Lung microvascular endothelial cell (primary cell): ENCODE measurements at regions not wholly inside any gene's neighbourhood (a gene's known extent, or its start where the extent isn't known, plus 50 kb on each side); places are given as distances from the start of the nearest gene placed in this dataset.
"Not testable (repeated sequence)": the region's sequence is repeated elsewhere in the genome, so short reads cannot be mapped to it uniquely, and the experiment has no call there.

Experiments used
- DNase-seq, 2 donors: peaks; one replicate each; pipeline versions ENCODE4 v3.0.0 to v3.0.0-alpha.2; 2010; ENCODE audit warnings: low read depth in 2 of 2

DNA sequence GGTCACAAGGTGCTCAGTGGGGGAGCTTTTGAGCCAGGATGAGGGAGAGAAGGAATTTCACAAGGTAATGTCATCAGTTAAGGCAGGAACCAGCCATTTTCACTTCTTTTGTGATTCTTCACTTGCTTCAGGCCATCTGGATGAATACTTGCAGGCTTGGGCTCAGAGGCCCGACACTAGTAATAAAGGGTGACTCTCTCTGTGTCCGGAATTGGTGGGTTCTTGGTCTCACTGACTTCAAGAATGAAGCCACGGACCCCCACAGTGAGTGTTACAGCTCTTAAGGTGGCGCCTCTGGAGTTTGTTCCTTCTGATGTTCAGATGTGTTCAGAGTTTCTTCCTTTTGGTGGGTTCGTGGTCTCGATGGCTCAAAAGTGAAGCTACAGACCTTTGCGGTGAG lies 131.8 kb upstream of the RXFP2 start:
- DNase-seq: not testable (repeated sequence)

DNA sequence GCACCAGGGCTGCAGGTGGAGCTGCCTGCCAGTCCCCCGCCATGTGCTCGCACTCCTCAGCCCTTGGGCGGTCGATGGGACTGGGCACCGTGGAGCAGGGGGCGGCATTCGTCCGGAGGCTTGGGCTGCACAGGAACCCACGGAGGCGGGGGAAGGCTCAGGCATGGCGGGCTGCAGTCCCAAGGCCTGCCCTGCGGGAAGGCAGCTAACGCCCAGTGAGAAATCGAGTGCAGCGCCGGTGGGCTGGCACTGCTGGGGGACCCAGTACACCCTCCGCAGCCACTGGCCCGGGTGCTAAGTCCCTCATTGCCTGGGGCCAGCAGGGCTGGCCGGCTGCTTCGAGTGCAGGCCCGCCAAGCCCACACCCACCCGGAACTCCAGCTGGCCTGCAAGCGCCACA lies 130.5 kb upstream of the RXFP2 start:
- DNase-seq: not testable (repeated sequence)

DNA sequence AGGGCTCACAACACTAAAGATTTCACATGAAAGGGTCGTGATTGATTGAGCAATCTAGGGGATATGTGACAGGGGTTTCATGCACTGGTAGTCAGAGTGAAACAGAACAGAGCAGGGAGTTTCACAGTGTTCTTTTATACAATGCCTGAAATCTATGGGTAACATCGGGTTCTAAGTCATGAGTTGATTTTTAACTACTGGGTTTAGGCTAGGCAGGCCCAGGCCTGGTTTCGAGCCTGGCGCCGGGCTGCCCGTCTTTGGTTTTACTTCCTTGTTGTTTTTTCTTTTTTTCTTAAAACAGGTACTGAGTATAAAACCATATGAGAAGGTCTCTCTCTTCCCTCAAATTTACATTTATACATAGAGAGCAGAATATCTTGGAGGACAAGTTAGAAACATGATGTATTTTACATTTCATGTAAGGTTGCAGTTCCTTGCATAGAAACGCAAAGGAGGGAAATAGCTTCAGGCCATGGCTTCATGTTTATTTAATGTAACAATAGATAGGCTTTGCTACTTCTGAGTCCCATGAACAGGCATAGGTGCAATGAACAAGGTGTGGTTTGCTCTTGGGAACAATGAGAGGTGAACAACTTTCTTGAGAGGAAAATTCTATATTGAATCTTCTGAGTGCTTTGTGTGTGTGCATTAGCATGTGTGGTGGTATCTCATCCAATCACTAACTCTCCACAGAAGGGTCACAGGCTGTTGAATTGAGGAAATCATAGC lies 128.9 kb upstream of the RXFP2 start:
- DNase-seq: no peak

DNA sequence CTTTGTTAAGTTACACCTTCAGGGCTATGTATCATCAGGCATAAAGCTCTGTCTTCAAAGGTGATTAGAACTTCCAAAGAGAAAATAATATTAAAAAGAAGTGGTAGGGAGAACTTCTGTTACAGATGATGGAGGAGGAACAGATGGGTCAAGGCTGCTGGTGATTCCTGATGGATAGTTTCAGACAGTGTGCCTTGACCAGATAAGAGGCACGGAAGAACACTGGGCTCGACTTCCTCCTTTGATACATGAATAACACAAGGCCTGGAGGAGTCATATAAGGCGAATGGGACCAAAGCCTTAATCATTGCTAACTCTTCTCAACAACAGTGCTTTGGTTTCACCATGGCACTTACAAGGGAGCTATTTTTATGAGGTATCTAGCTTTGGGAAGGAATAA lies 128.1 kb upstream of the RXFP2 start:
- DNase-seq: no peak

DNA sequence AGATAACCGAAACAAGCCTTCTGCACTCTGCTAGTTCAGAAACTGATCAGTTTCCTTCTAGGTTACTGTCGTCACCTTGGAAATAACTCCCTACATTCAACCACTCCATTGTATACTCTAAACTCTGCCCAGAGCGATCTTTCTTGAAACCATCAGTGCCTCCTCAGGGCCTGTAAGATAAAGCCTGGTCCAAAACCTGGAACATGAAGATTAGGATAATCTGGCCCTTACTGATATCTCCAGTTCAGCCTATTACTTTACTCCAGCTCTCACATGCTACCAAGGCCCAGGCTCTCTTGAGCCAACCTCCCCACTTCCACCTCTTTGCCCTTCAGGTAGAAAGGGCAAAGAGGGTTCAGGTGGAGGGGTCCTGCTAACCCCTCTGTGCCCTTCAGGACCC lies 125.3 kb upstream of the RXFP2 start:
- DNase-seq: no peak

DNA sequence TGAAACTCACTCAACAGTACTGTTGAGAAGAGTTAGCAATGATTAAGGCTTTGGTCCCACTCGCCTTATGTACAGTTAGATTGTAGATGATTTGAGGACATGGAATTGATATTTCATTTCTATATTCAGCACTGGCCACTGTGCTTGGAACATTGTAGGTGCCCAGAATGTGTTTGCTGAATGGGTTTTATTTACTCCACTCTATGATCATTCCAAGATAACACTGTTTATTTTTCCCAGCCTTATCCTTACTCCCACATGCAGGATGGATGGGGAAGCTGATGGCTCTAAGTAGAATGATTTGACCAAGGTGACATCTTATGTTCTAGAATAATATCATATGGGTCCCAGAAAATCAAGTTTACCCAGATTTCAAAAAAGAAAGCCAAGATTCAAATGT lies 124.6 kb upstream of the RXFP2 start:
- no peak for DNase-seq

DNA sequence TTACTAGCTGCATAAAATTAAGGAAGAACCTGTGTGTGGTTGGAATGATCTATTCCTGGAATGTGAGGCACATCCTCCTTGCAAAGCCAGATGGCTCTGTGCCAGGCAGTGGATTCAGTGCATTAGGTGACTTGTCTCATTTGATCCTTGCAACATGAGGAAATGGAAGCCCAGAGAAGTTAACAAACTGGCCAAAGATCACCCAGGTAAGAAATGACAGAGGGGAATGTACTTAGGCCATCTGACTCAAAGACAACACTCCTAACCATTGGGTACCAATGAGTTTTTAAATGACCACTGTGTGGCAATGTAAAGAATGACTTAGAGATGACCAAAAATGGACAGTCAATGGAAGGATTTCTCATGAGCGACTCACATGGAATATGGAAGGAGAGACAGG lies 114.2 kb upstream of the RXFP2 start:
- peak; percentile 69 to 81 for DNase-seq

DNA sequence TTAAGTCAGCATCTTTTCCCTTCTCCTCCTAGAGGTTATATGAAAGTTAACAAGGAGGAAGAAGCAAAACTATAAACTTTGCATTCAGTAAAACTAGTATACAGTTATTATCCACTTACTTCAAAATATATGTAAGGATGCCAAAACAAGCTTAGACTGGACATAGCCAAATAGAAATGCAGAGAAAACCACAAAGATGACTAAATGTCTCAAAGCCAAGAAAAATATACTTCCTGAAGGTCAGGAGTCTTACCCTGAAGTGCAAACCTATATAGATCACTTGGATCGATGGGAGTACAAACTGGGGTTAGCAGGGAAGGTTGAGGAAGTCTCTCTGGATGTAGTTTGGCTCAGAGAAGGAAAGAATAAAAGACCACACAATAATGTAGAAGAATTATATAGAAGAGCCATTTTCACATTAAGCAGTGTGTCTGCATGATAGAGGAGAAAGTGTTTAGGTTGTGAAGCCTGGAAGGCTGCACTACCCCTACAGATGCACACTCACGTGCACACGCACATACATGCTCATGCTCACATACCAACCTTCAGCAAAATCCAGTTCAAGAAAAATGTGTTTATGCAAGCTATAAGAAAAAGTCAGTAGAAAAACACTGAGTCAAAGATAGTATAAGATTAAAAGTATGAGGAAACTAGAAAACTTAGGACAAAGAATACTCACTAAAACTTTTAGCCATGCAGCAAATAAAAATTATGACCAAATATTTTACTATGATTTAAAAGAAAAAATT lies 112.1 kb upstream of the RXFP2 start:
- no peak for DNase-seq

DNA sequence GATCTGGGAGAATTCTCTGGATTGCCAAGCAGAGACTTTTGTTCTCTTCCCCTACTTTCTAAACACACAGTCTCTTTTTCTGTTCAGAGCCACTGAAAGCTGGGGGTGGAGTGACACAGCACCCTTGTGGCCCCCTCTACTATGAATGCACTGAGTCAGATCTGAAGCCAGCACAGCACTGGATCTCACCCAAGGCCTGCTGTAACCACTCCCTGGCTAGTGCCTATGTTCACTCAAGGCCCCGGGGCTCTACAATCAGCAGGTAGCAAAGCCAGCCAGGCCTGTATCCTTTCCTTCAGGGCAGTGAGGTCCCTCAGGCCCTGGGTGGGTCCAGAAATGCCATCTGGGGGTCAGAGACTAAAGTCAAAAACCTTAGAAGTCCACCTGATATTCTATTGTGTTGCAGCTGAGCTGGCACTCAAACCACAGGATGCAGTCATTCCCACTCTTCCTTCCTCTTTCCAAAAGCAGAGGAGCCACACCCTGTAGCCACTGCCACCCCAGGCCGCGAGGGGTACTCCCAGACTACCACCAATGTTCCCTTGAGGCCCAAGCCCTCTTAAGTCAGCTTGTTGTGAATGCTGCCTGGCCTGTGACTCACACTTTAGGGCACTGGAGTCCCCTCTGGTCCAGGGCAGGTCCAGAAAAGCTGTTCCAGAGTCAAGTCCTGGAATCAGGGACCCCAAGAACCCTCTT lies 110.1 kb upstream of the RXFP2 start:
- DNase-seq: peak; percentile 14 to 30

DNA sequence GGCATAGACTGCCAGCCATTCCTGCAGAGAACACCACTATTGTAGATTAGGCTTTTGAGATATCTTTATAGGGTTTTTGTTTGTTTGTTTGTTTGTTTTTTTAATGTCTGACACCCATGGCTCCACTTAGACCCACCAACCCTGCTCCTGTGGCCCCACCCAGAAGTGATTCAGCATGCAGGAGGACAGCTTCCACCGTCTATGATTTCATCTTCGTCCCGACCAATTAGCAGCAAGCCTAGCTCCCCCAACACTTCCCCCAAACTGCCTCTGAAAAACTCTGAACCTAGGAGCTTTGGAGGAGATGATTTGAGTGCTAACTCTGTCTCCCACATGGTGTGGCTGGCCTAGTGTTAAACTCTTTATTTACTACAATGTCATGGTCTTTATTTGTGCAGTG lies 108.3 kb upstream of the RXFP2 start:
- peak in 1 of 2 donors; percentile 18 for DNase-seq

DNA sequence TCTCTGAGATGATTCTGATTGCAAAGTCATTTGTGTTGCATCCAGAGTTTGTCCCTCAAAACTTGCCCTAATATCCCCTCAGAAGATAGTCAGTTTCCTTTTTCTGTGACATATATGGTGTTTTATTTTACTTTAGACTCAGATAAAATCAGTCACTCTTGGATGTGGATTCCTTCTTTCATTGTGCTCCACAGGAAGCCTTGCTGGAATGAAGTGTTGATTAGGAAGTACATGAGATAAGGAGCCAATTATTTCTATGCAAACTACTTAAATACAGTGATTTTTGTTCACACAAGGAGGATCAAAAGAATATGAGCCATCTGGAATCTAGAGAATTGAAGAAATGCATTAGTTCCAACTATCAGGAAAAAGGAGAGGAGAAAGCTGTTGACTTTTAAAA lies 107.6 kb upstream of the RXFP2 start:
- DNase-seq: no peak

DNA sequence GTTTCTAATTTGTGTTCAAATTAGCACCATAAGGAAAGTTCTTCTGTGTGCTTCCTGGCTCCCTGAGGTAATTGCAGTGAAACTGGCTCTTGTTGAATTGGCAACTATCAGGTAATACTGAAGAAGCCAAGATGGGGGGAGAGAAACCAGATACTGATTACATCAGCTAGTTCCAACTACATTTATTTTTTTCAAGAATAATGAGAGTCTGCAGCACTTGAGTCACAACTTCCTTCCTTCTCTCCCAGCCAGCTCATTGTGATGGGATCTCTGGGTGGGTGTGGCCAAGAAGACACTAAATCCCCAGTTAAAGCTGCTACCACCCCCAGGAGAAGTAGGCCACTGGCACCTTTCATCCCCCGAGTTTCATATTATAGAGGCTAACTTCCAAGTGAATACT lies 100.7 kb upstream of the RXFP2 start:
- peak; percentile 63 to 94 for DNase-seq

DNA sequence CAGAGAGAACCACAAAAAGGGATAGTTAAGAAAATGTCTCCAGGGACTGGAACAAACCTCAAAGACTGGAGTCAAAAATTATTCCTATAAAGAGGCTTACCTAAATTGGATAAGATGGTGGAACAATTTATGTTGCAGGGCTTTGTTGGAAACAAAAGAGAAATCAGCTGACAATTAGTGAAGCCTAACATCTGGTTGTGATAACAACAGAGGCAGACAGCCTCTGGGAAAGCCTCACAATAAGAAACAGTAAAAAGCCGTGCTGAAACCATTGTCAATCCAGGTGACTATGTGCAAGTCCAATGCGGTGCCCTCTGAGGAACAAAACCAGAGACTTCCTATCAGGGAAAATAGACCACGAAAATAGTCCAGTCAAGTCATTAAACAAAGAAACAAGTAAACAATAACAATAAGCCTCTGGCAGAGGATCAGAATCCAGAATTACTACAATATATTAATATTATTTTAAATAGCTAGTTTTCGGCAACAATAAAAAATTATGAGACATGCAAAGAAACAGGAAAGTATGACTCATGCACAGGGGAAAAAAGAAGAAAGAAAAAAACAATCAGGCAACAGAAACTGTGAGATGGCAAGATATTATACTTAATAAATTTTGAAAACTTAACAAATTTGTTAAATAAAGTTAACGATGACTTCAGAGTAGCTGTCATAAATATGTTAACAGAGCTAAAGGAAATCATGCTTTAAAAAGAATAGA lies 99.7 kb upstream of the RXFP2 start:
- DNase-seq: peak; percentile 65 to 68

DNA sequence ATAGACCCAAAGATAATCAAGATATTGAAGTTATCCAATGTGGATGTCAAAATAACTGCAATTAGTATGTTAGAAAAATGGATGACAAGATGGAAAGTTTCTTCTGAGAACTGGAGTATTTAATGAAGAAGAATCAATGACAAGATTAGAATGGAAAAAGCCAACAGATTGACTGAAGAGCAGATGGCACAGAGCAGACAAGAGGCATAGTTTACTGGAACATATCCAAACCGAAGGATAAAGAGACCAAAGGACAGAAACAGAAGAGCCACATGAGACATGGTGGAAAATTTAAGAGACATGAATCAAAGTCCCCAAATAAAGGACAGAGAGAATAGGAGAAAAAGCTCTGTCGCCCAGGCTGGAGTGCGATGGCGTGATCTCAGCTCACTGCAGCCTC lies 89.6 kb upstream of the RXFP2 start:
- no peak for DNase-seq

DNA sequence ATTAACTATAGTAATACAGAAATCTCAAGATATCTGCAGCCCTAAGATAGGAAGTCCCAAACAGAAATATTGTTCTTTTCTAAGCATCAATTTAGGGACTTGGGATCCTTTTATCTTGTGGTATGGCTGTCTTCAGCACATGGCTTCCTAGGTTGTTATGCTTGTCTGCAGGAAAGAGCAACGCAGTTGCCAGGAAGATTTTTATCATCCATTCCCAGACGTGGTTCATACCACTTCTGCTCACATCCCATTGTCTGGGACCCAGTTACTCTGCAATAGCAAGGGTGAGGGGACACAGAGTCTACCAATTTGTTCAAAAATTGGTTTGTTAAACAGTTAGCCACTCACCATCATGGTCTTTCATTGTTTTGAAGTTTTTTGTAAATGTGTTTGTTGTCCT lies 85.6 kb upstream of the RXFP2 start:
- DNase-seq: no peak

DNA sequence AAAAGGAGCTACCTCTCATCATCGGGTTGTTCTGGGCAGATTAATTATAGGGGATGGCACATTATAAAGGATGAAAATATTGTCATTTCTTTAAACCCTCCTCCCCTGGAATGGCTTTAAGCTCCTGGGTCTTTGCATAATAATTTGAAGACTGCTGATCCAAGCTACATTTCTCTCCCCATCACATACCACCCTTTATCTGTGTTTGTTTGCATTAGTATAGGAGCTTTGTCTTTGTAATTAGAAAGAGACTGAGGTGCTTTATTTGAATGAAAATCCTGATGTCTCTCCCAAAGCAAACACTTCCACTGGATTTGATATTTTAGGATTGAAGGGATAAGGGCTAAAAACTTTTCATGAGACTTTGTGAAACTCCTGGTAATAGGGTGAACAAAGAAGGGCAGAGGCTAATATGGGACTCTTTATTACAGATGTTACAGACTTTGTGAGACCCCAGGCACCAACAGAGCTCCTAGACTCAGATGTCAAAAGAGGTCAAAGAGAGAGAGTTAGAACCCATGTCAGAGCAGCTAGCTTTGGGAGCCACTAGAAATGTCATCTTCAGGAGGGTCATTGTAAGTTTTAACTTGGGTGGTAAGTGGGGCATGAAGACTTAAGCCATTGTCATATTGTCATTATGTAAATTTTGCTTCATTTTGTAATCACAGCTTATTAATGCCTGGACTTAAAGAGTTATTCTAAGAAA lies 75.3 kb upstream of the RXFP2 start:
- DNase-seq: no peak

DNA sequence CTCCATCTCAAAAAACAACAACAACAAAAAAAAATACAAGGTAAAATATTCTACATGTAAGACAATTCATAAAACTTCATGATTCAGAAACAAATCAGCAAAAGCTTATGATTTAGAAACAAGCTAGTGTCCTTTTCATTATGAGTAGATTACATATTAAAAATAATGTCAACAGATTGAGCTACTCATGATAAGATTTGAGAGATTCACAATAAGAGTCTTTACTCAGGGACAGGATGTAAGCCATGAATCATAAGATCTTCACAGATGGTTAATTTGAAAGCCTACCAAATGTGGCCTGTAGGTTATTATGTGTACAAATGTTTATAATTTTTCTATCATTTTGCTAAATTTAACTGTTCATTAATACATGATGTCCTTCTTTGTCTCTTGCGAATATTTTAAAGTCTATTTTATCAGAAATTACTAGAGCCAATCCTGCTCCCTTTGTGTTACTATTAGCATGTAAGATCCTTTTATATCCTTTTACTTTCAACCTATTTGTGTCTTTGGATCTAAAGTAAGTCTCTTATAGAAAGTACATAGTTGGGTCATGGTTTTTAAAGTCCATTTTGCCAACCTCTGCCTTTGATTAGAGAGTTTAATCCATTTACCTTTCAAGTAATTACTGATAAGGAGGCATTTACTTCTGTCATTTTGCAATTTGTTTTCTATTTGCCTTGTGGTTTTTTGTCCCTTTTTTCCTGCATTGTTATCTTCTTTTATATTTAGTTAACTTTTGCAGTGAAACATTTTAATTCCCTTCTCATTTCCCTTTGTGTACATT lies 68.3 kb upstream of the RXFP2 start:
- peak in 1 of 2 donors; percentile 36 for DNase-seq

DNA sequence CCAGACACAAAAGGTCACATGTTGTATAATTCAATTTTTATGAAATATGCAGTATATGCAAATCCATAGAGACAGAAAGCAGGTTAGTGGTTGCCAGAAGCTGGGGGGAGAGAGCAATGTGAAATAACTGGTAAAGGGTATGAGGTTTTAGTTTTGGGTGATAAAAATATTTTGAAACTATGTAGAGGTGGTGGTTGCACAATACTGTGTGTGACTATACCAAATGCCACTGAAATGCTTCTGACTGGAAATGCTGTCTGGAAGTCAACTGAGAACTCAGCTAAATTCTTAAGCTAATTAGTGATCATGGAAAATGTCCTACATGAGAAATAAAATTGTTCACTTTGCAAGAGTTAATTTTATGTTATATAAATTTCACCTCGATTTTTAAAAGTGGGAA lies 65.3 kb upstream of the RXFP2 start:
- DNase-seq: no peak

DNA sequence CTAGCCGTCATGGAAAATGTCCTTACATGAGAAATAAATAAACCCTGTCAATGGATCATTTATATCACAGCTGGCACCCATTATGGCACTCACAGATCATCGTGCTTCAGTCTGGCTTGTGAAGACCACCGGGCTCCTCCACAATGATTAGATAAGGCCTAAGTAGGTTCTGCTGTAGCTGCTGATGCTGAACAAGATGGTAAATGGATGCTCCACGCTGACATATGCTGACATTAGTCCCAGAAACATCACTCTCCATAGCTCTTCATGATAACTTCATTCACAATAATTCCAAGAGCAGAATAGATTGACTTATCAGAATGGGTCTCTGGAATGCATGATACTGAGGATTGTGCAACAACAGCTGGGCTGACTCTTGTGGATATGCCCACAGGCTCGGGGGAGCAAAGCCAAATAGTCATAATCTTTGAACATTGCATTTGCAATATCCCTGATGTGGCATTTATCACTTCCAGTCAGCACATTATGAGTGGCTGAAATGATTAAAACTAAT lies 63.8 kb upstream of the RXFP2 start:
- no peak for DNase-seq

DNA sequence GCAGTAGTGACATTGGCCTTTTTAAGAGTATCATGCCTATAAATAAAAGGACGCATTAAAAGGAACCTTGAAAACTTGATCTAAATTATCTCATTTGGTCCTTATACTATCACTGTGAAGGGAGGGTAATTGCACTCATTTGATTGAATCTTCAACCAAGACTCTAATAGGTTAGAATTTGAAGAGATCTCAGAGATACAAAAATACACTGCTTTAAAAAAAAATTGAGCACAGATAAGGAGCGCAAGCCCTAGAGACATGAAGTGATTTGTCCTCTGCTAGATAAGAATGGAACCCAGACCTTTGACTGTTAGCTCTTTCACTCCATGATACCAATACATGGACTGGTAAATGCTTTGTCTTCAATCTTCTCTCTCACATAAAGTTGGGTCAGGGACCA lies 58.2 kb upstream of the RXFP2 start:
- DNase-seq: no peak
